ENCODE measurements at regions not wholly inside any gene's neighbourhood (a gene's known extent, or its start where the extent isn't known, plus 50 kb on each side); places are given as distances from the start of the nearest gene placed in this dataset.

GRCh38 chr4:8765631-8766590 is 105.7 kb downstream of the HMX1 start:
- Histone ChIP-seq H3K79me1 (ENCODE audit: low read depth, low read length) (no peaks in the 10 kb centered on the region), H3K23ac (ENCODE audit: low read depth, low read length, poor library complexity) (peak overlapping the region; percentile 31), H2AFZ (ENCODE audit: low read length) (no peak overlapping the region), H2BK15ac (ENCODE audit: low read length) (peak overlapping the region; percentile 85), H4K91ac (ENCODE audit: low read depth, low read length, poor library complexity) (no peak overlapping the region), H2BK12ac (ENCODE audit: low read length) (peak overlapping the region; percentile 1), H3K4me2 (ENCODE audit: insufficient read depth, low read length, poor library complexity, severe bottlenecking) (no peak overlapping the region), H3K4me3 (ENCODE audit: low read length in 2 of 2) (no peak overlapping the region), H2AK5ac (ENCODE audit: low read depth, low read length) (peak overlapping the region; percentile 84), H3K14ac (ENCODE audit: low read length) (peak overlapping the region; percentile 82), H4K8ac (ENCODE audit: low read depth, low read length) (no peak overlapping the region), H3K18ac (ENCODE audit: low read length) (peak overlapping the region; percentile 71), H3K36me3 (replicated peaks in 1 of 2; ENCODE audit: control insufficient read depth in 2 of 2, insufficient read depth in 2 of 2, low read length in 2 of 2) (no peaks in the 10 kb centered on the region), H2BK120ac (ENCODE audit: low read depth, low read length) (no peak overlapping the region), H3K4me1 (ENCODE audit: control insufficient read depth in 2 of 2, insufficient read depth in 1 of 2, low read depth in 1 of 2, low read length in 2 of 2) (peaks cover 0 to 8% of the 10 kb centered on the region in 2 donors), H3K4ac (ENCODE audit: low read length) (no peak overlapping the region), H3K27ac (replicated peaks; ENCODE audit: low read length) (no peak overlapping the region), H3K27me3 (ENCODE audit: control insufficient read depth in 3 of 3, insufficient read depth in 3 of 3, low read depth in 1 of 3, low read length in 3 of 3) (peaks cover 0 to 7% (median 0%) of the 10 kb centered on the region in 3 experiments), H3K9me3 (replicated peaks in 1 of 2; ENCODE audit: control insufficient read depth in 2 of 2, insufficient read depth in 1 of 2, low read depth in 1 of 2, low read length in 2 of 2) (no peaks in the 10 kb centered on the region), H3K9ac (ENCODE audit: low read depth, low read length, poor library complexity) (no peak overlapping the region), H2BK5ac (ENCODE audit: low read length) (peak overlapping the region; percentile 75)
- WGBS, 2 donors (ENCODE audit: extremely low coverage in 2 of 2, insufficient read length in 2 of 2, insufficient replicate concordance in 1 of 2) = no CpG with 5 or more reads among the region's 19 CpGs
- DNase-seq (ENCODE audit: low spot score) = no peak

GRCh38 chr4:8765084-8765483 is 106.6 kb downstream of the HMX1 start:
- no peak overlapping the region for H3K4ac ChIP-seq (ENCODE audit: low read length)
- H3K9ac ChIP-seq (ENCODE audit: low read depth, low read length, poor library complexity) = no peak overlapping the region
- no peak overlapping the region for H4K91ac ChIP-seq (ENCODE audit: low read depth, low read length, poor library complexity)
- no peak overlapping the region for H3K27ac ChIP-seq (replicated peaks; ENCODE audit: low read length)
- peaks cover 0 to 7% (median 0%) of the 10 kb centered on the region in 3 experiments for H3K27me3 ChIP-seq (ENCODE audit: control insufficient read depth in 3 of 3, insufficient read depth in 3 of 3, low read depth in 1 of 3, low read length in 3 of 3)
- peak overlapping the region in 1 of 2 donors; percentile 39 for H3K4me3 ChIP-seq (ENCODE audit: low read length in 2 of 2)
- peaks cover 0 to under 1% of the 10 kb centered on the region in 2 donors for H3K9me3 ChIP-seq (replicated peaks in 1 of 2; ENCODE audit: control insufficient read depth in 2 of 2, insufficient read depth in 1 of 2, low read depth in 1 of 2, low read length in 2 of 2)
- peaks cover 0 to 6% of the 10 kb centered on the region in 2 donors for H3K4me1 ChIP-seq (ENCODE audit: control insufficient read depth in 2 of 2, insufficient read depth in 1 of 2, low read depth in 1 of 2, low read length in 2 of 2)
- no peak overlapping the region for H3K14ac ChIP-seq (ENCODE audit: low read length)
- no peaks in the 10 kb centered on the region for H3K79me1 ChIP-seq (ENCODE audit: low read depth, low read length)
- no peak overlapping the region for H2BK5ac ChIP-seq (ENCODE audit: low read length)
- H4K8ac ChIP-seq (ENCODE audit: low read depth, low read length) = no peak overlapping the region
- H2AFZ ChIP-seq (ENCODE audit: low read length) = no peak overlapping the region
- H3K4me2 ChIP-seq (ENCODE audit: insufficient read depth, low read length, poor library complexity, severe bottlenecking) = no peak overlapping the region
- peak overlapping the region; percentile 67 for H3K18ac ChIP-seq (ENCODE audit: low read length)
- no peak overlapping the region for H2BK120ac ChIP-seq (ENCODE audit: low read depth, low read length)
- DNase-seq (ENCODE audit: low spot score) = no peak
- H3K36me3 ChIP-seq (replicated peaks in 1 of 2; ENCODE audit: control insufficient read depth in 2 of 2, insufficient read depth in 2 of 2, low read length in 2 of 2) = no peaks in the 10 kb centered on the region
- H2BK15ac ChIP-seq (ENCODE audit: low read length) = no peak overlapping the region
- peak overlapping the region; percentile 16 for H2BK12ac ChIP-seq (ENCODE audit: low read length)
- H3K23ac ChIP-seq (ENCODE audit: low read depth, low read length, poor library complexity) = peak overlapping the region; percentile 5
- WGBS, 2 donors (ENCODE audit: extremely low coverage in 2 of 2, insufficient read length in 2 of 2, insufficient replicate concordance in 1 of 2) = no CpG with 5 or more reads among the region's 11 CpGs
- peak overlapping the region; percentile 17 for H2AK5ac ChIP-seq (ENCODE audit: low read depth, low read length)

- no peak overlapping the region for H3K27ac ChIP-seq (replicated peaks; ENCODE audit: low read length)
- H3K36me3 ChIP-seq (replicated peaks in 1 of 2; ENCODE audit: control insufficient read depth in 2 of 2, insufficient read depth in 2 of 2, low read length in 2 of 2) = no peaks in the 10 kb centered on the region
- H2BK12ac ChIP-seq (ENCODE audit: low read length) = no peak overlapping the region
- H3K4me3 ChIP-seq (ENCODE audit: low read length in 2 of 2) = no peak overlapping the region
- peak overlapping the region; percentile 54 for H2BK5ac ChIP-seq (ENCODE audit: low read length)
- WGBS, 2 donors (ENCODE audit: extremely low coverage in 2 of 2, insufficient read length in 2 of 2, insufficient replicate concordance in 1 of 2) = no CpG with 5 or more reads among the region's 35 CpGs
- H2AK5ac ChIP-seq (ENCODE audit: low read depth, low read length) = no peak overlapping the region
- H3K18ac ChIP-seq (ENCODE audit: low read length) = peak overlapping the region; percentile 8
- no peak for DNase-seq (ENCODE audit: low spot score)
- no peak overlapping the region for H3K4me2 ChIP-seq (ENCODE audit: insufficient read depth, low read length, poor library complexity, severe bottlenecking)
- no peak overlapping the region for H4K91ac ChIP-seq (ENCODE audit: low read depth, low read length, poor library complexity)
- no peak overlapping the region for H2BK120ac ChIP-seq (ENCODE audit: low read depth, low read length)
- peak overlapping the region; percentile 44 for H3K9ac ChIP-seq (ENCODE audit: low read depth, low read length, poor library complexity)
- no peak overlapping the region for H3K4ac ChIP-seq (ENCODE audit: low read length)
- peaks cover 0 to 7% (median 0%) of the 10 kb centered on the region in 3 experiments for H3K27me3 ChIP-seq (ENCODE audit: control insufficient read depth in 3 of 3, insufficient read depth in 3 of 3, low read depth in 1 of 3, low read length in 3 of 3)
- no peak overlapping the region for H2AFZ ChIP-seq (ENCODE audit: low read length)
- peaks cover 0 to 6% of the 10 kb centered on the region in 2 donors for H3K4me1 ChIP-seq (ENCODE audit: control insufficient read depth in 2 of 2, insufficient read depth in 1 of 2, low read depth in 1 of 2, low read length in 2 of 2)
- peaks cover 0 to 1% of the 10 kb centered on the region in 2 donors for H3K9me3 ChIP-seq (replicated peaks in 1 of 2; ENCODE audit: control insufficient read depth in 2 of 2, insufficient read depth in 1 of 2, low read depth in 1 of 2, low read length in 2 of 2)
- H4K8ac ChIP-seq (ENCODE audit: low read depth, low read length) = no peak overlapping the region
- H3K14ac ChIP-seq (ENCODE audit: low read length) = no peak overlapping the region
- H3K23ac ChIP-seq (ENCODE audit: low read depth, low read length, poor library complexity) = no peak overlapping the region
- H3K79me1 ChIP-seq (ENCODE audit: low read depth, low read length) = no peaks in the 10 kb centered on the region
- H2BK15ac ChIP-seq (ENCODE audit: low read length) = peak overlapping the region; percentile 58
These were observed 107.4 kb downstream of the HMX1 start for GRCh38 chr4:8763966-8764901.

All from neuronal stem cell (in vitro differentiated cells).